ENCODE measurements at regions not wholly inside any gene's neighbourhood (a gene's known extent, or its start where the extent isn't known, plus 50 kb on each side); places are given as distances from the start of the nearest gene placed in this dataset.

- no peaks in the 10 kb centered on the region for H3K36me3 ChIP-seq (ENCODE audit: control insufficient read depth, insufficient read depth, low read length)
- no peaks in the 10 kb centered on the region for H3K27me3 ChIP-seq (ENCODE audit: control insufficient read depth, insufficient read depth, low read length)
- H3K4me3 ChIP-seq (ENCODE audit: low read depth, low read length), result no peak overlapping the region
- H3K4me1 ChIP-seq (ENCODE audit: control insufficient read depth, insufficient read depth, low read length), result peaks cover 3% of the 10 kb centered on the region
- no peaks in the 10 kb centered on the region for H3K9me3 ChIP-seq (ENCODE audit: control insufficient read depth, insufficient read depth, low read length)
- H3K9ac ChIP-seq (ENCODE audit: low read depth, low read length), result no peak overlapping the region
Observed at GRCh38 chr2:57617318-57617717, 429.3 kb upstream of the VRK2 start.

- H3K9ac ChIP-seq (ENCODE audit: low read depth, low read length), result no peak overlapping the region
- H3K4me1 ChIP-seq (ENCODE audit: control insufficient read depth, insufficient read depth, low read length), result peaks cover 6% of the 10 kb centered on the region
- no peaks in the 10 kb centered on the region for H3K27me3 ChIP-seq (ENCODE audit: control insufficient read depth, insufficient read depth, low read length)
- H3K4me3 ChIP-seq (ENCODE audit: low read depth, low read length), result no peak overlapping the region
- no peaks in the 10 kb centered on the region for H3K36me3 ChIP-seq (ENCODE audit: control insufficient read depth, insufficient read depth, low read length)
- no peaks in the 10 kb centered on the region for H3K9me3 ChIP-seq (ENCODE audit: control insufficient read depth, insufficient read depth, low read length)
Observed at GRCh38 chr2:57621122-57621663, 425.4 kb upstream of the VRK2 start.

- Histone ChIP-seq H3K4me1 (ENCODE audit: control insufficient read depth, insufficient read depth, low read length) (peaks cover 6% of the 10 kb centered on the region), H3K27me3 (ENCODE audit: control insufficient read depth, insufficient read depth, low read length) (no peaks in the 10 kb centered on the region), H3K4me3 (ENCODE audit: low read depth, low read length) (no peak overlapping the region), H3K36me3 (ENCODE audit: control insufficient read depth, insufficient read depth, low read length) (no peaks in the 10 kb centered on the region), H3K9me3 (ENCODE audit: control insufficient read depth, insufficient read depth, low read length) (no peaks in the 10 kb centered on the region), H3K9ac (ENCODE audit: low read depth, low read length) (no peak overlapping the region)
Observed at GRCh38 chr2:57622009-57622408, 424.6 kb upstream of the VRK2 start.

- no peak overlapping the region for H3K9ac ChIP-seq (ENCODE audit: low read depth, low read length)
Observed at GRCh38 chr2:57656198-57656597, 390.4 kb upstream of the VRK2 start.

GRCh38 chr2:57669570-57669969 is 377.0 kb upstream of the VRK2 start:
- no peak overlapping the region for H3K9ac ChIP-seq (ENCODE audit: low read depth, low read length)
- H3K9me3 ChIP-seq (ENCODE audit: control insufficient read depth, insufficient read depth, low read length), result no peaks in the 10 kb centered on the region
- no peaks in the 10 kb centered on the region for H3K4me1 ChIP-seq (ENCODE audit: control insufficient read depth, insufficient read depth, low read length)
- no peaks in the 10 kb centered on the region for H3K36me3 ChIP-seq (ENCODE audit: control insufficient read depth, insufficient read depth, low read length)
- no peak overlapping the region for H3K4me3 ChIP-seq (ENCODE audit: low read depth, low read length)
- no peaks in the 10 kb centered on the region for H3K27me3 ChIP-seq (ENCODE audit: control insufficient read depth, insufficient read depth, low read length)

More at GRCh38 chr2:57656198-57656597, 390.4 kb upstream of the VRK2 start:
- no peaks in the 10 kb centered on the region for H3K27me3 ChIP-seq (ENCODE audit: control insufficient read depth, insufficient read depth, low read length)
- H3K4me1 ChIP-seq (ENCODE audit: control insufficient read depth, insufficient read depth, low read length), result no peaks in the 10 kb centered on the region
- H3K36me3 ChIP-seq (ENCODE audit: control insufficient read depth, insufficient read depth, low read length), result peaks cover 2% of the 10 kb centered on the region
- no peak overlapping the region for H3K4me3 ChIP-seq (ENCODE audit: low read depth, low read length)
- H3K9me3 ChIP-seq (ENCODE audit: control insufficient read depth, insufficient read depth, low read length), result no peaks in the 10 kb centered on the region

DNA sequence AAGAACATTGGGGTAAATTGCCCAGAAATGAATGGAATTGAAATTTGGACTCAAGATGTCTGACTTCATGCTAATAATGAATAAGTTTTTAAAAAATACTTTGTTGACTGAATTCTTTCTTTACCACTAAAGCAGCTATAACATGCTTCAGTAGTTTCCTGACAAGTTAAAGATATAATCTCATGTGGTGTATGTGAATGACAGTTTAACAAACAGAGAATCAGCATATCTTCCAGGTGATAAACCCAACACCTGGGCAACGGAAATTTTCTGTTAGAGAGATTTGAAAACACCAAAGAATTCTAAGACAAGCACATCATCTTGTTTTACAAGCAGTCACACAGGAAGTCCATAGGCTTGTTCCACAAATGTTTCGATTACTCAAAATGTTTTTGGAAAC is 372.6 kb upstream of the VRK2 start:
- Histone ChIP-seq H3K27me3 (ENCODE audit: control insufficient read depth, insufficient read depth, low read length) (no peaks in the 10 kb centered on the region), H3K9ac (ENCODE audit: low read depth, low read length) (no peak overlapping the region), H3K36me3 (ENCODE audit: control insufficient read depth, insufficient read depth, low read length) (no peaks in the 10 kb centered on the region), H3K4me1 (ENCODE audit: control insufficient read depth, insufficient read depth, low read length) (no peaks in the 10 kb centered on the region), H3K4me3 (ENCODE audit: low read depth, low read length) (no peak overlapping the region), H3K9me3 (ENCODE audit: control insufficient read depth, insufficient read depth, low read length) (no peaks in the 10 kb centered on the region)

DNA sequence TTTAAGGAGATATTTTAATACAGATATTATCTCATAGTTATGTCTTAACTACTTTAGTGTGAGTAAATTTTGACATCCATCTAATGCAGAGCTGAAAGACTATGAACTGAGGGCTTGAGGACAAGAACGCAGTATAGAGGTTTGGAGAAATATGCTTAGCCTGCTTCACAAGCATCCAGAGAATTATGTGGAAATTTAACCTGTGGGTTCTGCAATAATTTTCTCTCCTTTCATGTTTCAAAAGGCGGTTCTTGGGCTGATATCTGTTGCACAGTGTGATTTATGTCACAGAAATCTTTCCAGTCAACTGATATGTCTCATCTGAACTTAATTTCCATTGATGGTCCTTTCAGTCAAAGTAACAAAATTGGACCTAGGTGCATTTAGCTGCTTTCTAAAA is 371.9 kb upstream of the VRK2 start:
- Histone ChIP-seq H3K4me3 (ENCODE audit: low read depth, low read length) (no peak overlapping the region), H3K9me3 (ENCODE audit: control insufficient read depth, insufficient read depth, low read length) (no peaks in the 10 kb centered on the region), H3K27me3 (ENCODE audit: control insufficient read depth, insufficient read depth, low read length) (no peaks in the 10 kb centered on the region), H3K9ac (ENCODE audit: low read depth, low read length) (no peak overlapping the region), H3K4me1 (ENCODE audit: control insufficient read depth, insufficient read depth, low read length) (no peaks in the 10 kb centered on the region), H3K36me3 (ENCODE audit: control insufficient read depth, insufficient read depth, low read length) (no peaks in the 10 kb centered on the region)

DNA sequence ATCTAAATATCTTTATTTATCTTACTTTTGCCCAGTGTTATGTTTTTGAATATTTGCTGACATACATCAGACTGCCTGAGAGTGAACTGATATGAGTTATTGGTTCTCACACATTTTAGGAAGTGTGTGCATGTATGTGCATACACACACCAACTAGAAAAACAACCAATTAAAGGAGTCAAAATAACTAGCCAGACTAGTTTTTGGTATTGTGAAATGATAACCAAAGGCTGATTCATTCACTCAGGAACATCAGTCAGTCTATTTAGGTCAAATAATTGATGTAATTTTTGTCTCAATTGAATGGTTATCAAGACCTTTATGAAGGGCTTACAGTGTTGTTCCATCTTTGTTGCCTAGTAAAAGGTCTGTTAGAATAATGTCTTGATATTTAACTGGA is 369.3 kb upstream of the VRK2 start:
- Histone ChIP-seq H3K27me3 (ENCODE audit: control insufficient read depth, insufficient read depth, low read length) (no peaks in the 10 kb centered on the region), H3K9me3 (ENCODE audit: control insufficient read depth, insufficient read depth, low read length) (no peaks in the 10 kb centered on the region), H3K4me3 (ENCODE audit: low read depth, low read length) (no peak overlapping the region), H3K36me3 (ENCODE audit: control insufficient read depth, insufficient read depth, low read length) (no peaks in the 10 kb centered on the region), H3K4me1 (ENCODE audit: control insufficient read depth, insufficient read depth, low read length) (no peaks in the 10 kb centered on the region), H3K9ac (ENCODE audit: low read depth, low read length) (no peak overlapping the region)

DNA sequence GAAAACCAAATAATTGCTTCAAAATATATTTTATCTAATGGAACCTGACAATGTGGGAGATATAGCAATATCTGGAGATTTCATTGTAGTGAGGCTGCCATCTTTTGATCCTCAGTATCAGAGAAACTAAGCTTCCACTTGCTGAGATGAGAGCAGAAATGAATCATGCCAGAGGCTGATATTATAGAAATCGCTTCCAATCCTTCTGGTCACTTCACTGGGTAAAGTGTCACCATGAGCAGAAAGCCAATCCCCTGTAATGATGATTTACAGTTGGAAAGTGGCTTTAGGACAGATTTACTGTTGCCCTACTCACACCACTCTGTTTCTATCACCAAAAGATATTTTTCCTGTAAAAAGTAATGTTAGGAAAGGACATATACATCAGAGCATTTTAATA is 365.0 kb upstream of the VRK2 start:
- Histone ChIP-seq H3K36me3 (ENCODE audit: control insufficient read depth, insufficient read depth, low read length) (no peaks in the 10 kb centered on the region), H3K9me3 (ENCODE audit: control insufficient read depth, insufficient read depth, low read length) (no peaks in the 10 kb centered on the region), H3K4me3 (ENCODE audit: low read depth, low read length) (no peak overlapping the region), H3K9ac (ENCODE audit: low read depth, low read length) (no peak overlapping the region), H3K27me3 (ENCODE audit: control insufficient read depth, insufficient read depth, low read length) (no peaks in the 10 kb centered on the region), H3K4me1 (ENCODE audit: control insufficient read depth, insufficient read depth, low read length) (no peaks in the 10 kb centered on the region)

- Histone ChIP-seq H3K4me3 (ENCODE audit: low read depth, low read length) (no peak overlapping the region), H3K9me3 (ENCODE audit: control insufficient read depth, insufficient read depth, low read length) (no peaks in the 10 kb centered on the region), H3K27me3 (ENCODE audit: control insufficient read depth, insufficient read depth, low read length) (no peaks in the 10 kb centered on the region), H3K36me3 (ENCODE audit: control insufficient read depth, insufficient read depth, low read length) (no peaks in the 10 kb centered on the region), H3K9ac (ENCODE audit: low read depth, low read length) (no peak overlapping the region), H3K4me1 (ENCODE audit: control insufficient read depth, insufficient read depth, low read length) (no peaks in the 10 kb centered on the region)
Observed at GRCh38 chr2:57685032-57685431, 361.6 kb upstream of the VRK2 start.

GRCh38 chr2:57692395-57692794 is 354.2 kb upstream of the VRK2 start:
- Histone ChIP-seq H3K27me3 (ENCODE audit: control insufficient read depth, insufficient read depth, low read length) (no peaks in the 10 kb centered on the region), H3K4me3 (ENCODE audit: low read depth, low read length) (no peak overlapping the region), H3K9ac (ENCODE audit: low read depth, low read length) (no peak overlapping the region), H3K9me3 (ENCODE audit: control insufficient read depth, insufficient read depth, low read length) (no peaks in the 10 kb centered on the region), H3K36me3 (ENCODE audit: control insufficient read depth, insufficient read depth, low read length) (no peaks in the 10 kb centered on the region), H3K4me1 (ENCODE audit: control insufficient read depth, insufficient read depth, low read length) (peaks cover 10% of the 10 kb centered on the region)

- no peak overlapping the region for H3K9ac ChIP-seq (ENCODE audit: low read depth, low read length)
- H3K36me3 ChIP-seq (ENCODE audit: control insufficient read depth, insufficient read depth, low read length), result no peaks in the 10 kb centered on the region
- no peak overlapping the region for H3K4me3 ChIP-seq (ENCODE audit: low read depth, low read length)
- no peaks in the 10 kb centered on the region for H3K27me3 ChIP-seq (ENCODE audit: control insufficient read depth, insufficient read depth, low read length)
- H3K4me1 ChIP-seq (ENCODE audit: control insufficient read depth, insufficient read depth, low read length), result peaks cover 10% of the 10 kb centered on the region
- H3K9me3 ChIP-seq (ENCODE audit: control insufficient read depth, insufficient read depth, low read length), result no peaks in the 10 kb centered on the region
Observed at GRCh38 chr2:57693177-57693576, 353.4 kb upstream of the VRK2 start.
